Sigmoid colon (tissue), 6 donors: ENCODE measurements at regions not wholly inside any gene's neighbourhood (a gene's known extent, or its start where the extent isn't known, plus 50 kb on each side); places are given as distances from the start of the nearest gene placed in this dataset.

Source experiments
- DNase-seq: peaks from one replicate; pipeline ENCODE4 v3.0.0-alpha.2; 2019
- H3K27ac ChIP-seq, 4 donors: fragments of 200-600 bp; sonication (generic); one replicate each; pipeline ENCODE4 v1.5.1; 2016 to 2019; ENCODE audit warnings: mild to moderate bottlenecking in 1 of 4
- H3K27me3 ChIP-seq, 3 donors: fragments of 200-600 bp; sonication (generic); one replicate each; pipeline ENCODE4 v1.5.1; 2019; ENCODE audit warnings: mild to moderate bottlenecking in 1 of 3
- H3K36me3 ChIP-seq, 4 donors: fragments of 200-600 bp; sonication (generic); one replicate each; pipeline ENCODE4 v1.5.1; 2016 to 2019
- H3K4me1 ChIP-seq, 4 donors: fragments of 200-600 bp; sonication (generic); one replicate each; pipeline ENCODE4 v1.5.1; 2017 to 2019
- H3K4me3 ChIP-seq, 4 donors: fragments of 200-600 bp; sonication (generic); one replicate each; pipeline ENCODE4 v1.5.1; 2017 to 2019; ENCODE audit warnings: mild to moderate bottlenecking in 2 of 4, moderate library complexity in 1 of 4
- H3K9me3 ChIP-seq, 4 donors: fragments of 200-600 bp in 3 of 4; sonication (generic) in 3 of 4; one replicate each; pipeline versions ENCODE4 v1.5.1 to v1.6.1; 2013 to 2019
- CTCF ChIP-seq, 4 experiments: fragments of 450-650 bp in 3 of 4; fragments of 200-600 bp in 1 of 4; IDR thresholded peaks; one replicate each; pipeline ENCODE4 v1.5.1; 2016 to 2019; ENCODE audit warnings: antibody characterized with exemption in 4 of 4, mild to moderate bottlenecking in 3 of 4, moderate library complexity in 2 of 4
- EP300 ChIP-seq, 4 donors: sonication (generic); formaldehyde crosslinking; IDR thresholded peaks; one replicate each; pipeline ENCODE4 v1.6.1; 2017; ENCODE audit warnings: antibody characterized with exemption in 4 of 4
- POLR2A ChIP-seq, 2 donors: fragments of 450-650 bp; IDR thresholded peaks; one replicate each; pipeline ENCODE4 v1.6.1; 2016; ENCODE audit warnings: antibody characterized with exemption in 2 of 2, mild to moderate bottlenecking in 2 of 2, moderate library complexity in 2 of 2
- POLR2AphosphoS5 ChIP-seq, 4 donors: sonication (generic); formaldehyde crosslinking; IDR thresholded peaks; one replicate each; pipeline ENCODE4 v1.6.1; 2017; ENCODE audit warnings: antibody characterized with exemption in 4 of 4
- WGBS, 2 donors: extraction: QIAGEN DNeasy Blood & Tissue Kit; methylation state at CpG; one replicate each; pipeline ENCODE4 v1.1.7; 2013; 5-methylcytosine and 5-hydroxymethylcytosine counted together
- intact Hi-C: fragments of 100-400 bp; cut with DNase I; formaldehyde crosslinking; loops from one replicate; pipeline ENCODE4 v1.15.1; 2023
- donor health status: healthy with polysubstance abuse.
- donor health status: healthy.

GRCh38 chr5:115064380-115064779, 105.3 kb downstream of the TRIM36 start:
- Histone ChIP-seq H3K4me1 (no peaks in the 10 kb centered on the region), H3K27me3 (no peaks in the 10 kb centered on the region), H3K9me3 (no peaks in the 10 kb centered on the region), H3K27ac (no peak overlapping the region), H3K4me3 (no peak overlapping the region), H3K36me3 (no peaks in the 10 kb centered on the region)
- no peak for TF ChIP-seq POLR2A (IDR thresholded peaks at IDR 0.05)
- no peak for TF ChIP-seq CTCF (IDR thresholded peaks at IDR 0.05)
- no peak for TF ChIP-seq POLR2AphosphoS5 (IDR thresholded peaks at IDR 0.05)
- no peak for TF ChIP-seq EP300 (IDR thresholded peaks at IDR 0.05)
- no peak for DNase-seq
- WGBS, 2 donors = 77 to 80% methylated on average over 2 of the region's 2 CpGs
- intact Hi-C loops = no loop called here

- Histone ChIP-seq H3K36me3 (no peaks in the 10 kb centered on the region), H3K27ac (no peak overlapping the region), H3K27me3 (no peaks in the 10 kb centered on the region), H3K4me3 (no peak overlapping the region), H3K9me3 (no peaks in the 10 kb centered on the region), H3K4me1 (no peaks in the 10 kb centered on the region)
- WGBS, 2 donors = 52 to 58% methylated on average over 1 of the region's 1 CpG
- TF ChIP-seq POLR2A (IDR thresholded peaks at IDR 0.05) = no peak
- no peak for TF ChIP-seq POLR2AphosphoS5 (IDR thresholded peaks at IDR 0.05)
- no peak for TF ChIP-seq EP300 (IDR thresholded peaks at IDR 0.05)
- no peak for TF ChIP-seq CTCF (IDR thresholded peaks at IDR 0.05)
- intact Hi-C loops = no loop called here
- DNase-seq = no peak
These were observed 115.2 kb downstream of the TRIM36 start for GRCh38 chr5:115054387-115054951.

GRCh38 chr5:115052948-115053347, 116.8 kb downstream of the TRIM36 start:
- Histone ChIP-seq H3K9me3 (no peaks in the 10 kb centered on the region), H3K4me3 (no peak overlapping the region), H3K36me3 (no peaks in the 10 kb centered on the region), H3K27me3 (no peaks in the 10 kb centered on the region), H3K4me1 (no peaks in the 10 kb centered on the region), H3K27ac (no peak overlapping the region)
- intact Hi-C loops = no loop called here
- no peak for DNase-seq
- 85 to 93% methylated on average over 2 of the region's 2 CpGs for WGBS, 2 donors
- no peak for TF ChIP-seq CTCF (IDR thresholded peaks at IDR 0.05)
- no peak for TF ChIP-seq POLR2AphosphoS5 (IDR thresholded peaks at IDR 0.05)
- TF ChIP-seq EP300 (IDR thresholded peaks at IDR 0.05) = no peak
- TF ChIP-seq POLR2A (IDR thresholded peaks at IDR 0.05) = no peak

GRCh38 chr5:115050866-115051265, 118.8 kb downstream of the TRIM36 start:
- H3K27ac ChIP-seq = no peak overlapping the region
- no peaks in the 10 kb centered on the region for H3K27me3 ChIP-seq
- no peak for DNase-seq
- H3K4me1 ChIP-seq = no peaks in the 10 kb centered on the region
- intact Hi-C loops = no loop called here
- 30 to 62% methylated on average over 3 of the region's 3 CpGs for WGBS, 2 donors
- TF ChIP-seq POLR2A (IDR thresholded peaks at IDR 0.05) (no peak), EP300 (IDR thresholded peaks at IDR 0.05) (no peak), CTCF (IDR thresholded peaks at IDR 0.05) (no peak), POLR2AphosphoS5 (IDR thresholded peaks at IDR 0.05) (no peak)
- no peaks in the 10 kb centered on the region for H3K36me3 ChIP-seq
- H3K9me3 ChIP-seq = no peaks in the 10 kb centered on the region
- H3K4me3 ChIP-seq = no peak overlapping the region

GRCh38 chr5:115033861-115034260, 135.8 kb downstream of the TRIM36 start:
- no peaks in the 10 kb centered on the region for H3K4me1 ChIP-seq
- no peak overlapping the region for H3K27ac ChIP-seq
- TF ChIP-seq POLR2AphosphoS5 (IDR thresholded peaks at IDR 0.05) = no peak
- TF ChIP-seq CTCF (IDR thresholded peaks at IDR 0.05) = no peak
- no peak for TF ChIP-seq POLR2A (IDR thresholded peaks at IDR 0.05)
- no peak for TF ChIP-seq EP300 (IDR thresholded peaks at IDR 0.05)
- no peaks in the 10 kb centered on the region for H3K27me3 ChIP-seq
- no peak overlapping the region for H3K4me3 ChIP-seq
- H3K9me3 ChIP-seq = no peaks in the 10 kb centered on the region
- DNase-seq = no peak
- 62 to 69% methylated on average over 4 of the region's 4 CpGs for WGBS, 2 donors
- no peaks in the 10 kb centered on the region for H3K36me3 ChIP-seq
- intact Hi-C loops = no loop called here
